Gastroesophageal sphincter (tissue), 4 donors: ENCODE measurements at regions not wholly inside any gene's neighbourhood (a gene's known extent, or its start where the extent isn't known, plus 50 kb on each side); places are given as distances from the start of the nearest gene placed in this dataset.

Source experiments
- ATAC-seq: fragments of 150-250 bp; one replicate; pipeline ENCODE4 v1.9.1; 2016; ENCODE audit warnings: mild to moderate bottlenecking, moderate library complexity
- H3K27ac ChIP-seq, 4 donors: fragments of 200-600 bp; sonication (generic) in 3 of 4; 1 replicate in 3 of 4; 2 replicates in 1 of 4; pipeline ENCODE4 v1.5.1; 2016 to 2019
- H3K27me3 ChIP-seq: fragments of 200-600 bp; sonication (generic); one replicate; pipeline ENCODE4 v1.5.1; 2019
- H3K36me3 ChIP-seq, 2 donors: fragments of 200-600 bp; sonication (generic); one replicate each; pipeline ENCODE4 v1.5.1; 2019; ENCODE audit warnings: control low read depth in 1 of 2
- H3K4me1 ChIP-seq, 3 donors: fragments of 200-600 bp; sonication (generic); 1 replicate in 2 of 3; 2 replicates in 1 of 3; pipeline ENCODE4 v1.5.1; 2016 to 2019; ENCODE audit warnings: control low read depth in 2 of 3
- H3K4me3 ChIP-seq, 2 donors: fragments of 200-600 bp; sonication (generic); one replicate each; pipeline ENCODE4 v1.5.1; 2019; ENCODE audit warnings: mild to moderate bottlenecking in 1 of 2, moderate library complexity in 1 of 2
- H3K9me3 ChIP-seq, 3 donors: fragments of 200-600 bp; sonication (generic); one replicate each; pipeline ENCODE4 v1.5.1; 2017 to 2019; ENCODE audit warnings: control low read depth in 2 of 3
- CTCF ChIP-seq, 4 experiments: fragments of 200-600 bp in 2 of 4; fragments of 450-650 bp in 2 of 4; sonication (generic) in 1 of 4; IDR thresholded peaks; one replicate each; pipeline ENCODE4 v1.5.1; 2017 to 2019; ENCODE audit warnings: antibody characterized with exemption in 4 of 4, mild to moderate bottlenecking in 2 of 4, moderate library complexity in 2 of 4
- EP300 ChIP-seq: sonication (generic); formaldehyde crosslinking; IDR thresholded peaks from one replicate; pipeline ENCODE4 v1.6.1; 2017; ENCODE audit warnings: antibody characterized with exemption, mild to moderate bottlenecking
- POLR2A ChIP-seq, 2 donors: fragments of 450-650 bp; IDR thresholded peaks; one replicate each; pipeline ENCODE4 v1.6.1; 2017; ENCODE audit warnings: antibody characterized with exemption in 2 of 2, mild to moderate bottlenecking in 2 of 2, moderate library complexity in 1 of 2
- POLR2AphosphoS5 ChIP-seq: sonication (generic); formaldehyde crosslinking; IDR thresholded peaks from one replicate; pipeline ENCODE4 v1.6.1; 2017; ENCODE audit warnings: antibody characterized with exemption
- WGBS, 2 donors: methylation state at CpG; one replicate each; pipeline ENCODE4 v1.1.5; 2018; ENCODE audit warnings: low coverage in 1 of 2; 5-methylcytosine and 5-hydroxymethylcytosine counted together

- no peak overlapping the region for H3K27ac ChIP-seq
- no peaks in the 10 kb centered on the region for H3K36me3 ChIP-seq
- H3K4me3 ChIP-seq: no peak overlapping the region
- no peak for TF ChIP-seq POLR2AphosphoS5
- TF ChIP-seq POLR2A (IDR thresholded peaks at IDR 0.05): no peak
- no peak for TF ChIP-seq EP300
- TF ChIP-seq CTCF (IDR thresholded peaks at IDR 0.05): no peak
- no peaks in the 10 kb centered on the region for H3K9me3 ChIP-seq
- no peak for ATAC-seq
- H3K27me3 ChIP-seq: peaks cover 36% of the 10 kb centered on the region
- WGBS, 2 donors: 80 to 86% methylated on average over 7 of the region's 7 CpGs
- H3K4me1 ChIP-seq: no peaks in the 10 kb centered on the region
These were observed 316.7 kb downstream of the TCERG1L start for GRCh38 chr10:130994845-130995244.

GRCh38 chr10:130997267-130998045, 314.1 kb downstream of the TCERG1L start:
- Histone ChIP-seq H3K27ac (no peak overlapping the region), H3K27me3 (peaks cover 43% of the 10 kb centered on the region), H3K4me1 (no peaks in the 10 kb centered on the region), H3K36me3 (no peaks in the 10 kb centered on the region), H3K4me3 (no peak overlapping the region), H3K9me3 (no peaks in the 10 kb centered on the region)
- WGBS, 2 donors: 39 to 73% methylated on average over 3 of the region's 8 CpGs
- no peak for TF ChIP-seq POLR2A (IDR thresholded peaks at IDR 0.05)
- no peak for TF ChIP-seq CTCF (IDR thresholded peaks at IDR 0.05)
- TF ChIP-seq EP300: no peak
- TF ChIP-seq POLR2AphosphoS5: no peak
- no peak for ATAC-seq

- 44% methylated on average over 4 of the region's 5 CpGs; no CpG with 5 or more reads in 1 of the 2 donors for WGBS, 2 donors
- Histone ChIP-seq H3K27me3 (peaks cover 41% of the 10 kb centered on the region), H3K9me3 (no peaks in the 10 kb centered on the region), H3K4me3 (no peak overlapping the region), H3K36me3 (no peaks in the 10 kb centered on the region), H3K27ac (no peak overlapping the region), H3K4me1 (no peaks in the 10 kb centered on the region)
- no peak for ATAC-seq
- TF ChIP-seq POLR2AphosphoS5 (no peak), EP300 (no peak), POLR2A (IDR thresholded peaks at IDR 0.05) (no peak), CTCF (IDR thresholded peaks at IDR 0.05) (no peak)
These were observed 313.5 kb downstream of the TCERG1L start for GRCh38 chr10:130998046-130998435.

GRCh38 chr10:130998642-130999041, 312.9 kb downstream of the TCERG1L start:
- Histone ChIP-seq H3K27me3 (peaks cover 35% of the 10 kb centered on the region), H3K27ac (no peak overlapping the region), H3K9me3 (no peaks in the 10 kb centered on the region), H3K4me1 (no peaks in the 10 kb centered on the region), H3K4me3 (no peak overlapping the region), H3K36me3 (no peaks in the 10 kb centered on the region)
- WGBS, 2 donors: 96% methylated on average over 4 of the region's 10 CpGs; no CpG with 5 or more reads in 1 of the 2 donors
- TF ChIP-seq CTCF (IDR thresholded peaks at IDR 0.05) (no peak), POLR2AphosphoS5 (no peak), EP300 (no peak), POLR2A (IDR thresholded peaks at IDR 0.05) (no peak)
- no peak for ATAC-seq
